ENCODE measurements at regions not wholly inside any gene's neighbourhood (a gene's known extent, or its start where the extent isn't known, plus 50 kb on each side); places are given as distances from the start of the nearest gene placed in this dataset.
A peak's percentile ranks its signal among the peaks of the same experiment; 100 is the strongest.
"Not testable (repeated sequence)": the region's sequence is repeated elsewhere in the genome, so short reads cannot be mapped to it uniquely, and the experiment has no call there.

DNA sequence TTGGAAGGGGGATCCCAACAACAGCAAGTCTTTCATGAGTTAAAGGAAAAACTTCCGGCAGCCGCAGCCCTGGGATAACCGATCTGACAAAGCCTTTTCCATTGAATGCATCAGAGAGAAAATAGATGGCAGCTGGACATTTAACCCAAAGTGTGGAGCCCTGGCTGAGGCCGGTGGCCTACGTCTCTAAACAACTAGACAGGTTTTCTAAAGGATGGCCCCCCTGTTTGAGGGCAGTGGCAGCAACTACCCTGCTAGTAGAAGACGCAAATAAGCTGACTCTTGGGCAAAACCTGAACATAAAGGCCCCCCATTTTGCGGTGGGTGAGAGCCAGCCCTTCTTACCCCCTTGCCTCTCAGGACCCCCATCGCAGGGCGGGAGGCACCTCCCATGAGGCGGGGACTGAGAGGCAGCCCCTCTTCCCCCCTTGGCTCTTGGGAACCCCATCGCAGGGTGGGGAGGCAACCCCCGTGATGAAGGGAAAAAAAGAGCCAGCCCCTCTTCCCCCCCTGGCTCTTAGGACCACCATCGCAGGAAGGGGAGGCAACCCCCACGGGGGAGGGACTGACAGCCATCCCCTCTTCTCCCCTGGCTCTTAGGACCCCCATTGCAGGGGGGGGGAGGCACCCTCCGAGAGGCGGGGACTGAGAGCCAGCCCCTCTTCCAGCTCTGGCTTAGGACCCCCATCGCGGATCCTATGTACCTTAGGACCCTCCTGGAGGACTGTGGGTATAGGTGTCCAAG lies 2422.9 kb upstream of the PCDH20 start:
- Histone ChIP-seq H3K4me3 (ENCODE audit: insufficient read depth, low read length) (no peak overlapping the region), H4K20me1 (ENCODE audit: insufficient read depth, low read length) (no peaks in the 10 kb centered on the region), H3K36me3 (ENCODE audit: insufficient read depth, low read length) (no peaks in the 10 kb centered on the region), H3K4me1 (ENCODE audit: insufficient read depth, low read length) (no peaks in the 10 kb centered on the region), H3K9me3 (ENCODE audit: low read depth, low read length) (no peaks in the 10 kb centered on the region), H3K79me2 (ENCODE audit: insufficient read depth, low read length) (no peaks in the 10 kb centered on the region), H3K4me2 (ENCODE audit: insufficient read depth, low read length) (no peak overlapping the region), H2AFZ (ENCODE audit: low read length) (no peak overlapping the region), H3K27ac (ENCODE audit: low read depth, low read length) (no peak overlapping the region), H3K27me3 (ENCODE audit: insufficient read depth, low read length) (no peaks in the 10 kb centered on the region)
- TF ChIP-seq, protein P1, sequence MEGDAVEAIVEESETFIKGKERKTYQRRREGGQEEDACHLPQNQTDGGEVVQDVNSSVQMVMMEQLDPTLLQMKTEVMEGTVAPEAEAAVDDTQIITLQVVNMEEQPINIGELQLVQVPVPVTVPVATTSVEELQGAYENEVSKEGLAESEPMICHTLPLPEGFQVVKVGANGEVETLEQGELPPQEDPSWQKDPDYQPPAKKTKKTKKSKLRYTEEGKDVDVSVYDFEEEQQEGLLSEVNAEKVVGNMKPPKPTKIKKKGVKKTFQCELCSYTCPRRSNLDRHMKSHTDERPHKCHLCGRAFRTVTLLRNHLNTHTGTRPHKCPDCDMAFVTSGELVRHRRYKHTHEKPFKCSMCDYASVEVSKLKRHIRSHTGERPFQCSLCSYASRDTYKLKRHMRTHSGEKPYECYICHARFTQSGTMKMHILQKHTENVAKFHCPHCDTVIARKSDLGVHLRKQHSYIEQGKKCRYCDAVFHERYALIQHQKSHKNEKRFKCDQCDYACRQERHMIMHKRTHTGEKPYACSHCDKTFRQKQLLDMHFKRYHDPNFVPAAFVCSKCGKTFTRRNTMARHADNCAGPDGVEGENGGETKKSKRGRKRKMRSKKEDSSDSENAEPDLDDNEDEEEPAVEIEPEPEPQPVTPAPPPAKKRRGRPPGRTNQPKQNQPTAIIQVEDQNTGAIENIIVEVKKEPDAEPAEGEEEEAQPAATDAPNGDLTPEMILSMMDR (IDR thresholded peaks at IDR 0.05; ENCODE audit: extremely low read depth, low read depth, low read length) = no peak
- DNase-seq (ENCODE audit: insufficient read length, low spot score, missing footprints) = peak; percentile 19

DNA sequence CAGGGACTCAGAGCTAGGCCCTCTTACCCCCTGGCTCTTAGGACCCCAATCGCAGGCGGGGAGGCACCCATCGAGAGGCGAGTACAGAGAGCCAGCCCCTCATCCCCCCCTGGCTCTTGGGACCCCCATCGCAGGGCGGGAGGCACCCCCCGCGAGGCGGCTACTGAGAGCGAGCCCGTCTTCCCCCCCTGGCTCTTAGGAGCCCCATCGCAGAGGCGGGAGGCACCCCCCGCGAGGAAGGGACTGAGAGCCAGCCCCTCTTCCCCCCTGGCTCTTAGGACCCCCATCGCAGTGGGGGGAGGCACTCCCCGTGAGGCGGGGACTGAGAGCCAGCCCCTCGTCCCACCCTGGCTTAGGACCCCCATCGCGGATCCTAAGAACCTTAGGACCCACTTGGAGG lies 2422.1 kb upstream of the PCDH20 start:
- H3K27me3 ChIP-seq (ENCODE audit: insufficient read depth, low read length); H3K4me2 ChIP-seq (ENCODE audit: insufficient read depth, low read length); H3K36me3 ChIP-seq (ENCODE audit: insufficient read depth, low read length); H3K9me3 ChIP-seq (ENCODE audit: low read depth, low read length); H3K27ac ChIP-seq (ENCODE audit: low read depth, low read length); H2AFZ ChIP-seq (ENCODE audit: low read length); H3K4me3 ChIP-seq (ENCODE audit: insufficient read depth, low read length); DNase-seq (ENCODE audit: insufficient read length, low spot score, missing footprints); H4K20me1 ChIP-seq (ENCODE audit: insufficient read depth, low read length); H3K4me1 ChIP-seq (ENCODE audit: insufficient read depth, low read length); H3K79me2 ChIP-seq (ENCODE audit: insufficient read depth, low read length): not testable (repeated sequence)

DNA sequence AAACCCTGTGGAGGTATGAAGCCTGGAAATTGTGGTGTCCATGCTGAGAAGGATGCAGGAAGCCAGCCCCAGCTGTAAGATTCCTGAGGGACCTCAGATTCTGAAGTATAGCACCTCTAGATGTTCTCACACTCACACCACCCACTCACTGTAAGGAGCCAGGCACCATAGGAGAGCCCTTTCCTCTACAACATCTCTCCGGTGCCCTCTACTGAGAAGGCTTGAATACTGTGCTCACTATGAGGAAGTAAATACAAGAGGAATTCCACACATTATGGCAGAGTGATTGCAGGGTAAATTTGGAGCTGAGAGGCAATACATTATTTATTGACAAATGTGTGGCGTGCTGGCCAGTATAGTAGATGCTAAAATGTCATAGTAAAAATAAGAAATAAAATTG lies 2414.0 kb upstream of the PCDH20 start:
- not testable (repeated sequence) for H3K27me3 ChIP-seq (ENCODE audit: insufficient read depth, low read length); DNase-seq (ENCODE audit: insufficient read length, low spot score, missing footprints); H3K9me3 ChIP-seq (ENCODE audit: low read depth, low read length); H3K4me2 ChIP-seq (ENCODE audit: insufficient read depth, low read length); H2AFZ ChIP-seq (ENCODE audit: low read length); H3K4me1 ChIP-seq (ENCODE audit: insufficient read depth, low read length); H3K27ac ChIP-seq (ENCODE audit: low read depth, low read length); H3K4me3 ChIP-seq (ENCODE audit: insufficient read depth, low read length); H4K20me1 ChIP-seq (ENCODE audit: insufficient read depth, low read length); H3K36me3 ChIP-seq (ENCODE audit: insufficient read depth, low read length); H3K79me2 ChIP-seq (ENCODE audit: insufficient read depth, low read length)

DNA sequence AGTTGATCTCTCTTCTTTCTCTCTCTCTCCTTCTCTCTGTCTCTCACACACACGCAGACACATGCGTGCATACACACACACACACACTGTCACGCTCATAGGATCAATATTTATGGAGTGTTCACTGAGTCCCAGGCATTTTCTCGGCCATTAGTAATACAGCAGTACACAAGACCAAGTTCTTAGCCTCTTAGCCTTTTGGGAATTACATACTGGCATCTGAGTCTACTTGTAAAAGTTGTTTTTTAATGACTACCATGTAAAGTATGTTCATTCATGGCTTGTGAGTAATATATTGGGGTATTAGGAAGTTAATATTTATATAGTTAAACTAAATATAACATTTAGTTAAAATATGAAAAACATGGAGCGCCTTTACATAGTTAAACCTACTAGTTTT lies 2406.1 kb upstream of the PCDH20 start:
- not testable (repeated sequence) for DNase-seq (ENCODE audit: insufficient read length, low spot score, missing footprints); H3K4me2 ChIP-seq (ENCODE audit: insufficient read depth, low read length); H3K4me3 ChIP-seq (ENCODE audit: insufficient read depth, low read length); H2AFZ ChIP-seq (ENCODE audit: low read length); H3K36me3 ChIP-seq (ENCODE audit: insufficient read depth, low read length); H4K20me1 ChIP-seq (ENCODE audit: insufficient read depth, low read length); H3K4me1 ChIP-seq (ENCODE audit: insufficient read depth, low read length); H3K9me3 ChIP-seq (ENCODE audit: low read depth, low read length); H3K79me2 ChIP-seq (ENCODE audit: insufficient read depth, low read length); H3K27me3 ChIP-seq (ENCODE audit: insufficient read depth, low read length); H3K27ac ChIP-seq (ENCODE audit: low read depth, low read length)

DNA sequence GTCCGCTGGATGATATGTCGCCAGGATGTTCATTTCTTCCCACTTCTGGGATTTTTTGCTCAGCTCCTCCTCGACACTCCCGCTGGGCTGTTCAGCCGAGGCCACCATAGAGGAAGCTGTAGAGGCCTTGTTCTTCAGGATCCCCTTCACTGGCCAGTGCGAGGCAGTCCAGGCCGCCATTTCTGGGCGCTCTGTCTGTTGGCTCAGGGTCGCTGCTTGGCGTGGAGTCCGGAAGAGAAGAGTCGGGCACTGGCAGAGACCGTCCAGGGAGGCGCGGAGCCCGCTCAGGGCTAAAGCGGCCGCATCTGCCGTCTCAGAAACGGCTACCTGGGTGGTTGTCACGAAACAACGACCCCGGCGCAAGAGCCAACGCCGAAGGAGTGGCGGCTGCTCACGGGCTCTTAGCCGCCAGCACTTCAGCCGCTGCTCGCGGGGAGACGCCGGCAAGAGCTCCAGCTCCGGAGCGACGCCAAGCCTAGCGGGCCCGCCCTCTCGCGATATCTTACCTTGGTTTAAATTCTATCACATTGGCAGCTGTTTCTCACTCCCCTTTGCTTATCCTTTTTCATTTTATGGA lies 2395.9 kb upstream of the PCDH20 start:
- not testable (repeated sequence) for H2AFZ ChIP-seq (ENCODE audit: low read length); H3K4me2 ChIP-seq (ENCODE audit: insufficient read depth, low read length)

DNA sequence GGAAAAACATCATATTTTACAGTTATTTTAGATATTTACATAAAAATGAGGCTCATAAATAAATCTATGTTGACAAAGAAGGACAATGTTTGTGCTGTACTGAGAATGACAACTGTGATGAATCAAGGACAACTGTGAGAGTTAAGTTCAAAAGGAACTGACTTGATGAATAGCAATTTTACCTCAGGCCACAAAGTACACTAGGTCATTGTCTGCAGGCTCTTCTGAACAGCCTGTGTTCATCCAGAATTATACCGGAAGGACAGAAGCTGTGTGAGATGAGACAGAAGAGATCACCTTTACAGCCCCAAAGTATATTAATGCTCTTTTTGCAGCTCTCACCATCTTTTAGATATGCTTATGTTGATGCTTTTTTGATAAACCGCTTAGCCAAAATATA lies 2375.5 kb upstream of the PCDH20 start:
- not testable (repeated sequence) for H2AFZ ChIP-seq (ENCODE audit: low read length); H3K27me3 ChIP-seq (ENCODE audit: insufficient read depth, low read length); H3K79me2 ChIP-seq (ENCODE audit: insufficient read depth, low read length); H4K20me1 ChIP-seq (ENCODE audit: insufficient read depth, low read length); H3K4me3 ChIP-seq (ENCODE audit: insufficient read depth, low read length); H3K9me3 ChIP-seq (ENCODE audit: low read depth, low read length); H3K27ac ChIP-seq (ENCODE audit: low read depth, low read length); DNase-seq (ENCODE audit: insufficient read length, low spot score, missing footprints); H3K4me2 ChIP-seq (ENCODE audit: insufficient read depth, low read length); H3K4me1 ChIP-seq (ENCODE audit: insufficient read depth, low read length); H3K36me3 ChIP-seq (ENCODE audit: insufficient read depth, low read length)

More for the DNA sequence above, 2395.9 kb upstream of the PCDH20 start:
- DNase-seq (ENCODE audit: insufficient read length, low spot score, missing footprints); H3K9me3 ChIP-seq (ENCODE audit: low read depth, low read length); H3K4me1 ChIP-seq (ENCODE audit: insufficient read depth, low read length); H4K20me1 ChIP-seq (ENCODE audit: insufficient read depth, low read length); H3K4me3 ChIP-seq (ENCODE audit: insufficient read depth, low read length); H3K27ac ChIP-seq (ENCODE audit: low read depth, low read length); H3K27me3 ChIP-seq (ENCODE audit: insufficient read depth, low read length); H3K36me3 ChIP-seq (ENCODE audit: insufficient read depth, low read length); H3K79me2 ChIP-seq (ENCODE audit: insufficient read depth, low read length): not testable (repeated sequence)

All from osteoblast (primary cell).